Retinal pigment epithelial cell (primary cell): ENCODE measurements at regions not wholly inside any gene's neighbourhood (a gene's known extent, or its start where the extent isn't known, plus 50 kb on each side); places are given as distances from the start of the nearest gene placed in this dataset.
A peak's percentile ranks its signal among the peaks of the same experiment; 100 is the strongest.

Source experiments
- DNase-seq: peaks from one replicate; pipeline ENCODE4 v3.0.0-alpha.2; 2010; ENCODE audit warnings: low read depth
- H3K4me3 ChIP-seq: 2 replicates; pipeline ENCODE4 v1.5.1; 2011; ENCODE audit warnings: mild to moderate bottlenecking, low read length, control low read depth, moderate library complexity
- CTCF ChIP-seq: conservative IDR thresholded peaks from 2 replicates; pipeline ENCODE4 v1.5.1; 2011; ENCODE audit warnings: low read depth, low read length, control low read depth, inconsistent platforms

DNA sequence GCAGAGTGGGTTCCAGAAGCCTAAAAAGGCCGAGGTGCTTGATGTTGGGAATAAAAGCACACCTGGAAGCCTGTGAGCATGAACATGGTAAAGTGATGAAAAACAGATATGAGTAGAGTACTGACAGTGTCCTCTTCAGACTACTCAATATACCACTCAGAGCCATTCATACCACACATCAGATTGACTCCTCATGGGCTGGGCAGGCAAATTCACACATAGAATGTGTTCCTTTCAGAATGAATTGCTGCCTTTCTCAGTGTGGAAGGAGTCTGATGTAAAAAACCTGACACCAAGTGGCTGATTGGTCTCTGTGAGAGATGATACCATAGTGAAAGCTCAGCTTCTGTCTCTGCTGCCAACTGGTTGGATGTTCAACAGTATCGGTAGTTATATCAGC is 442.7 kb downstream of the RAPGEF2 start:
- no peak for DNase-seq
- TF ChIP-seq CTCF = no peak

DNA sequence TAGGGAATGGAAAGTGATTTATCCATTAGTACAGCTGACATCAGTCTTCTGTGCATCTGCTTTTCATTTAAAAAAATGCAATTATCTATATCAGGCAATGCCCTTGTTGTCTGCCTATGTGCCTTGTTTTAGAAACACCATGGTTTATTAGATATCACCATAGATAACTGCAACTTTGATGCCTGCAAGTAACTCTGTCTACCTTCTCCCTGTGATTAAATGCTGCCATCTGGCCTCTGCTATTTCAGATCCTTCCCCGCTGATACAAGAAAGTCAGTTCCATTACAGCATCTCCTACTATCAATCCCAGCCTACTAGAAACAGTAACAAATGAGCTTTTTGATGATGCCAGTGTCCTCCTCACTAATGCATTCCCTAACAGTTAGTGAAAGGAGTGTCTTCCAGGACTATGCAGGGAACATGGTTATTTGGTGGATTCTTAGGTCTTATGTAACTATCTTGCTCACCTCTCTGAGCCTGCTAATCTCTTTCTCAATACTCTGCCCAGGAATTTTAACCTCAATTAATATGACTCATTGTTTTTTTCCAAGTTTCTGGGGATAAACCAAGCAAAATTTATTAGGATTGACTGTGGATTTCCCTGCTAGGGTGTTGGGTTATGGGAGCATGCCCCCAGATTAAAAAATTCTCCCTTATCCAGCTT is 444.9 kb downstream of the RAPGEF2 start:
- H3K4me3 ChIP-seq = no peak overlapping the region
- TF ChIP-seq CTCF = no peak
- DNase-seq = peak; percentile 62

More for the DNA sequence above, 442.7 kb downstream of the RAPGEF2 start:
- no peak overlapping the region for H3K4me3 ChIP-seq

GRCh38 chr4:159549098-159549518 is 446.2 kb downstream of the RAPGEF2 start:
- H3K4me3 ChIP-seq = no peak overlapping the region
- no peak for DNase-seq
- no peak for TF ChIP-seq CTCF

- no peak overlapping the region for H3K4me3 ChIP-seq
- DNase-seq = no peak
- TF ChIP-seq CTCF = no peak
Observed at GRCh38 chr4:159551281-159551680, 448.4 kb downstream of the RAPGEF2 start.

- TF ChIP-seq CTCF = no peak
- no peak overlapping the region for H3K4me3 ChIP-seq
- DNase-seq = no peak
Observed at GRCh38 chr4:159552979-159553768, 450.3 kb downstream of the RAPGEF2 start.

DNA sequence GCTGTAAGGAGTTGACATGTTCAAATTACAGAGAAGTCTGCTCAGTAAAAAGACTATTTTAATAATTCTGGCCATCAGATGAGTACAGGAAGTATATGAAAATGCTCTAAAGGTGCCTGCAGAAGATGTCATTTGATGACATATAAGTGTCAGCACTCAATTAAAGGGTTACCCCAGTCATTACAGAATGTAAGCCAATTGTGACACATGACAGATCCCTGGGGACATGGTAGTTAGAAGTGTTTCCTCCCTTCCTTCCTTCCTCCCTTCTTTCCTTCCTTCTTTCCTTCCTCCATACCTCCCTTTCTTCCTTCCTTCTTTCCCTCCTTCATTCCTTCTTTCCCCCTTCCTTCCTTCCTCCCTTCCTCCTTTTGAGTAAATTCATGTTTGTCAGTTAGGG is 453.0 kb downstream of the RAPGEF2 start:
- no peak for TF ChIP-seq CTCF
- H3K4me3 ChIP-seq = no peak overlapping the region
- DNase-seq = no peak

DNA sequence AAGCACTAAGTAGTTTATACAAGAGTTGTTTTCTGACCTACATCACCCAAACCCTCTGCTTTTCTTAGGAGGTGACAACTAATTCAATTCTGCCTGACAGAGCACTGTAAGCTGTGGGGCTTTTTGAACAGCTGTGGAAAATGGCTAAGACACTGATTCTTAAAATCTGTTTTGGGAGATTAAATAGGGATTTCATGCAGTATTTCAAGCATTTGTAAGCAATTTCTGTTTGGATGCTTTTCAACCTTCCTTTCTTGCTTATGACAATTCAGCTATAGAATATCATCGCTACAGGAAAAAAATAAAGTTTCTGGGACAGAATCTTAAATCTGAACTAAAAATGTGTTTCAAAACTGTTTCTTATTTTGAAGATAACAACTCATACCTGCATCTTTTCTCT is 459.5 kb downstream of the RAPGEF2 start:
- no peak for TF ChIP-seq CTCF
- H3K4me3 ChIP-seq = no peak overlapping the region
- no peak for DNase-seq
